Tibial nerve (tissue), 4 donors: ENCODE measurements at regions not wholly inside any gene's neighbourhood (a gene's known extent, or its start where the extent isn't known, plus 50 kb on each side); places are given as distances from the start of the nearest gene placed in this dataset.

Experiments used
- DNase-seq, 2 donors: peaks; one replicate each; pipeline ENCODE4 v3.0.0-alpha.2; 2019; ENCODE audit warnings: low spot score in 2 of 2
- H3K27ac ChIP-seq, 4 donors: fragments of 200-600 bp; sonication (generic) in 3 of 4; one replicate each; pipeline ENCODE4 v1.5.1; 2017 to 2019; ENCODE audit warnings: mild to moderate bottlenecking in 1 of 4
- H3K27me3 ChIP-seq, 2 donors: fragments of 200-600 bp; sonication (generic) in 1 of 2; one replicate each; pipeline versions ENCODE4 v1.5.1 to v1.6.0; 2017 to 2019
- H3K36me3 ChIP-seq, 3 donors: fragments of 200-600 bp; sonication (generic); one replicate each; pipeline ENCODE4 v1.5.1; 2018 to 2019
- H3K4me1 ChIP-seq, 4 donors: fragments of 200-600 bp; sonication (generic) in 3 of 4; one replicate each; pipeline ENCODE4 v1.5.1; 2017 to 2019
- H3K4me3 ChIP-seq, 4 donors: fragments of 200-600 bp; sonication (generic) in 3 of 4; one replicate each; pipeline ENCODE4 v1.5.1; 2017 to 2019; ENCODE audit warnings: mild to moderate bottlenecking in 1 of 4, moderate library complexity in 1 of 4
- H3K9me3 ChIP-seq, 4 donors: fragments of 200-600 bp; sonication (generic) in 3 of 4; one replicate each; pipeline ENCODE4 v1.5.1; 2017 to 2019
- EP300 ChIP-seq, 2 donors: sonication (generic); formaldehyde crosslinking; IDR thresholded peaks; one replicate each; pipeline ENCODE4 v1.6.1; 2017; ENCODE audit warnings: antibody characterized with exemption in 2 of 2, mild to moderate bottlenecking in 1 of 2
- POLR2A ChIP-seq, 2 donors: fragments of 450-650 bp; IDR thresholded peaks; one replicate each; pipeline ENCODE4 v1.6.1; 2017; ENCODE audit warnings: antibody characterized with exemption in 2 of 2, mild to moderate bottlenecking in 2 of 2, moderate library complexity in 2 of 2
- WGBS, 2 donors: methylation state at CpG; one replicate each; pipeline ENCODE4 v1.1.5; 2018; 5-methylcytosine and 5-hydroxymethylcytosine counted together
- TF ChIP-seq, protein P1 (sequence below), 5 experiments: fragments of 200-600 bp in 3 of 5; fragments of 450-650 bp in 2 of 5; sonication (generic) in 3 of 5; IDR thresholded peaks; one replicate each; pipeline ENCODE4 v1.5.1; 2016 to 2019; ENCODE audit warnings: antibody characterized with exemption in 5 of 5, mild to moderate bottlenecking in 3 of 5, moderate library complexity in 2 of 5

DNA sequence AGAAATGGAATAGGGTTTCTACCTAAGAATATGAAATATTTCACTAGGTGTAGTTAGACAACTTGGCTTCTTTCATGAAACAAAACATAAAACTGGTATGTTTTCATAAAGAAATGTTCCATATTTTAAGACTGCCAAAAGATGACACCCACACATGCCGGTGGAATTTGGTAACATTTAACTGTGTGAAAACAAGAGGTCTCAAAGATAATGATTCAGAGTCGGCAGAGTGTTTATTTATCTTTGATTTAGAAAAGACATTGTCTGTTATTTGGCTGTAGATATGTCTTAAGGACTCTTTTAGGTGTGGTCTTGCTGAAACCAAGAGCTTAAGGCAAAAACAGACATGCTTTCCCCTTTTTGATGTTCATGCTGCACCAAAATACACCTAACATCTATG is 63.5 kb upstream of the FN1 start:
- no peak overlapping the region for H3K27ac ChIP-seq
- 27 to 30% methylated on average over 2 of the region's 2 CpGs for WGBS, 2 donors
- H3K4me1 ChIP-seq: peaks cover 0 to 11% (median 0%) of the 10 kb centered on the region in 4 donors
- H3K9me3 ChIP-seq: no peaks in the 10 kb centered on the region
- H3K4me3 ChIP-seq: no peak overlapping the region
- no peaks in the 10 kb centered on the region for H3K36me3 ChIP-seq
- DNase-seq: no peak
- H3K27me3 ChIP-seq: no peaks in the 10 kb centered on the region
- TF ChIP-seq POLR2A (IDR thresholded peaks at IDR 0.05): no peak

DNA sequence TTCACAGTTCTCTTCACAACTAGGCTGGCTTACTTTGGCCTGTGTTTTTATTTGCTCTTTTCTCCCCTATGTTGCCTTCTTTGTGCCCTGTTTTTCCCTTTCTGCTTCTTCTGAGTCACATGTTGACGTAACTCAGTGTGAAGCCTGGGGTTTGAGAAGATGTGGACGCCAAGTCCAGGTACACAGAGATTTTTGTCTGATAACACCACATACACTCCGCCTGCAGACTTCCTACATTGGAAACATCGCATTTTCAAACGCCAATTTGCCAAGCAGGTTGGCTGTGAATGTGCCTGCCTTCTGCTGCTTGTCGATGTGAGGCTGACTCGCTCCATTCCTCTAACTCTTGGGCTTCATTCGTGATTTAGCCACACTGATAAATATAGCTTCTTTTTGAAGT is 62.6 kb upstream of the FN1 start:
- H3K4me3 ChIP-seq: no peak overlapping the region
- H3K27ac ChIP-seq: no peak overlapping the region
- TF ChIP-seq, protein P1, sequence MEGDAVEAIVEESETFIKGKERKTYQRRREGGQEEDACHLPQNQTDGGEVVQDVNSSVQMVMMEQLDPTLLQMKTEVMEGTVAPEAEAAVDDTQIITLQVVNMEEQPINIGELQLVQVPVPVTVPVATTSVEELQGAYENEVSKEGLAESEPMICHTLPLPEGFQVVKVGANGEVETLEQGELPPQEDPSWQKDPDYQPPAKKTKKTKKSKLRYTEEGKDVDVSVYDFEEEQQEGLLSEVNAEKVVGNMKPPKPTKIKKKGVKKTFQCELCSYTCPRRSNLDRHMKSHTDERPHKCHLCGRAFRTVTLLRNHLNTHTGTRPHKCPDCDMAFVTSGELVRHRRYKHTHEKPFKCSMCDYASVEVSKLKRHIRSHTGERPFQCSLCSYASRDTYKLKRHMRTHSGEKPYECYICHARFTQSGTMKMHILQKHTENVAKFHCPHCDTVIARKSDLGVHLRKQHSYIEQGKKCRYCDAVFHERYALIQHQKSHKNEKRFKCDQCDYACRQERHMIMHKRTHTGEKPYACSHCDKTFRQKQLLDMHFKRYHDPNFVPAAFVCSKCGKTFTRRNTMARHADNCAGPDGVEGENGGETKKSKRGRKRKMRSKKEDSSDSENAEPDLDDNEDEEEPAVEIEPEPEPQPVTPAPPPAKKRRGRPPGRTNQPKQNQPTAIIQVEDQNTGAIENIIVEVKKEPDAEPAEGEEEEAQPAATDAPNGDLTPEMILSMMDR (IDR thresholded peaks at IDR 0.05): no peak
- TF ChIP-seq POLR2A (IDR thresholded peaks at IDR 0.05) (no peak), EP300 (IDR thresholded peaks at IDR 0.05) (no peak)
- peaks cover 0 to 11% (median 0%) of the 10 kb centered on the region in 4 donors for H3K4me1 ChIP-seq
- DNase-seq: no peak
- H3K36me3 ChIP-seq: no peaks in the 10 kb centered on the region
- no peaks in the 10 kb centered on the region for H3K27me3 ChIP-seq
- H3K9me3 ChIP-seq: no peaks in the 10 kb centered on the region
- 87 to 89% methylated on average over 8 of the region's 8 CpGs for WGBS, 2 donors

DNA sequence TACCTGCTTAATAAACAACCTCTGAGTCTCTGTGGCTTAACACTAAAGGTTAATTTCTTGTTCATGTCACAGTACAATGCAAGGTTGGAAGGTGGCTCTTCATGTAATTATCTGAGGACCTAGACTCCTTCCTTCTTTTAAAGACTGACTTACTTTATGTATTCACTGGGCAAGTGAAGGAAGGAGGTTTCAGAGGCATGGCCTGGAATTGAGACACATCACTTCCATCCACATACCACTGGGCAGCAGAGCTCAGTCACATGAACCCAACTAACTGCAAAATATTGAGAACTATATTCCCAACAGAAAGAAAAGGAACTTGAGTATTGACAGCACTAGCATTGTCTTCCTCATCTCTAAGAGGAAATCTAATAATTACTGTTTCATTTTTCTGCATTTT is 57.5 kb upstream of the FN1 start:
- Histone ChIP-seq H3K27me3 (no peaks in the 10 kb centered on the region), H3K9me3 (no peaks in the 10 kb centered on the region), H3K4me1 (no peaks in the 10 kb centered on the region), H3K36me3 (no peaks in the 10 kb centered on the region), H3K27ac (no peak overlapping the region), H3K4me3 (no peak overlapping the region)
- TF ChIP-seq, protein P1 (IDR thresholded peaks at IDR 0.05): no peak
- TF ChIP-seq POLR2A (IDR thresholded peaks at IDR 0.05) (no peak), EP300 (IDR thresholded peaks at IDR 0.05) (no peak)
- no peak for DNase-seq

DNA sequence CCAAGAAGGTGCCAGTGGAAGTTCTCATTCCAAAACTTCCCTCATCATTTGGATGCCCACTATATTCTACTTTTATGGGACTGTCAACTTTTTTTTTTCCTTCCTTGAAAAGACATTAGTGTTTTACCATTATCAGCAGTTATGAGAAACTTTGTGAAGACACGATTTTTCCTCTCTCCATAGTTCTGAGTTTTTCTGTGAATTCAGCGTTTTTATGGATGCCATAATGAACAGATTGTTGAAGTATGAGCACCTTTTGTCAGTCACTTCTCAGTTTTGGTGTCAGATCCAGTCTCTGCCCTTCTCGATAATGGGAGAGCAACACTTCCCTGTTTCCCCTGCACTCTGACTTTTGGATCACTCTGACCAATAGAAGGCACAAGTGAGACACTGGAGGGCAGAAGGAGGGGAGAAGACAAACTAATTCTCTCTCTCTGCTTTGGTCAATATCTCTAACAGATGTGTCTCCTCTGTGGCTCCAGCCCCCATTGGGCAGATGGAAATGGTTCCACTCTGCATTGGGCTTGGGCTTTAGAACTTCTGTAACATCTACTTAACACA is 53.5 kb upstream of the FN1 start:
- WGBS, 2 donors: 72 to 75% methylated on average over 3 of the region's 3 CpGs
- Histone ChIP-seq H3K27ac (no peak overlapping the region), H3K4me1 (no peaks in the 10 kb centered on the region), H3K4me3 (no peak overlapping the region), H3K36me3 (no peaks in the 10 kb centered on the region), H3K27me3 (no peaks in the 10 kb centered on the region), H3K9me3 (no peaks in the 10 kb centered on the region)
- DNase-seq: no peak
- TF ChIP-seq, protein P1 (IDR thresholded peaks at IDR 0.05): no peak
- TF ChIP-seq EP300 (IDR thresholded peaks at IDR 0.05) (no peak), POLR2A (IDR thresholded peaks at IDR 0.05) (no peak)

DNA sequence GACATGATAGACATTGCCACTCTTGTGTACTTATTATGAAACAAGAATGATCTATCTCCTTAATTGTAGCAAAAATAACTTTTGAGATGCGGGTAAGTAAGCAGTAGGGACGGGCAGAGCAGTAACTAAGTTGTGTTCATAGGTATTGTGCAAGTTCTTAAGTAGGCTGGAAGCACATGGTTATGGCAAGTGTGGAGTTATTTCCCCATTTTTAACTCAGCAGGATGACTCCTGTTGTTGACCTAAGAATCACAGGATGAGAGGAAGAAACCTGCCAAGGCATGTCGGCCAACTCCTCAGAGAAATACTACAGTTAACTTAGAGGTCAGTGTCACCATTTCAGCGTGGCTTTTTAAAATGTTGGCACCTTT is 51.1 kb upstream of the FN1 start:
- Histone ChIP-seq H3K27ac (no peak overlapping the region), H3K27me3 (no peaks in the 10 kb centered on the region), H3K9me3 (no peaks in the 10 kb centered on the region), H3K4me1 (no peaks in the 10 kb centered on the region), H3K36me3 (no peaks in the 10 kb centered on the region), H3K4me3 (no peak overlapping the region)
- TF ChIP-seq EP300 (IDR thresholded peaks at IDR 0.05) (no peak), POLR2A (IDR thresholded peaks at IDR 0.05) (no peak)
- TF ChIP-seq, protein P1 (IDR thresholded peaks at IDR 0.05): no peak
- no peak for DNase-seq
- 68 to 77% methylated on average over 4 of the region's 4 CpGs for WGBS, 2 donors
